Thyroid gland (tissue), 4 donors: ENCODE measurements at regions not wholly inside any gene's neighbourhood (a gene's known extent, or its start where the extent isn't known, plus 50 kb on each side); places are given as distances from the start of the nearest gene placed in this dataset.

Experiments used
- POLR2A ChIP-seq, 2 donors: fragments of 450-650 bp; IDR thresholded peaks; one replicate each; pipeline ENCODE4 v1.6.1; 2017; ENCODE audit warnings: antibody characterized with exemption in 2 of 2, mild to moderate bottlenecking in 2 of 2, moderate library complexity in 1 of 2
- TF ChIP-seq, protein P1 (sequence below), 6 experiments: fragments of 200-600 bp in 3 of 6; fragments of 450-650 bp in 3 of 6; sonication (generic) in 3 of 6; IDR thresholded peaks; one replicate each; pipeline ENCODE4 v1.5.1; 2016 to 2019; ENCODE audit warnings: antibody characterized with exemption in 6 of 6, mild to moderate bottlenecking in 2 of 6, inconsistent platforms in 1 of 6, moderate library complexity in 1 of 6

DNA sequence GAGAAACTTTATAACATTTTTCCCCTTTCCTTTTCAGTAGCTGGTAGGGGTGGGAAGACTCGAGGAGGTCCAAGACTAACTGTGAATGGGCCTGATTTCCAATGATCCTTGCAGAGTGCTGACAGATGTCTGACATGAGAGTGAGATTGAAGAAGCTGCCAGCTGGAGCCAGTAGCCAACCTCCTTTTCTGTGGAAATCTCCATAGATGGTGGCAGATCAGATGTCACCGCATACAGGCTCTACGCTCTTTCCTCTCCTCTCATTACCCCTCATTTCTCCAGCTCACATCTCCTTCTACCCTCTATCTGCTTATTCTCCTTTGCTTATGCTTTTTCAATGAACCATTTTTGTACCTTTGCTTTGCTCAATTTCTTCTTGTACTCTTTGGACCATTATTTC lies 395.2 kb upstream of the TNC start:
- TF ChIP-seq, protein P1, sequence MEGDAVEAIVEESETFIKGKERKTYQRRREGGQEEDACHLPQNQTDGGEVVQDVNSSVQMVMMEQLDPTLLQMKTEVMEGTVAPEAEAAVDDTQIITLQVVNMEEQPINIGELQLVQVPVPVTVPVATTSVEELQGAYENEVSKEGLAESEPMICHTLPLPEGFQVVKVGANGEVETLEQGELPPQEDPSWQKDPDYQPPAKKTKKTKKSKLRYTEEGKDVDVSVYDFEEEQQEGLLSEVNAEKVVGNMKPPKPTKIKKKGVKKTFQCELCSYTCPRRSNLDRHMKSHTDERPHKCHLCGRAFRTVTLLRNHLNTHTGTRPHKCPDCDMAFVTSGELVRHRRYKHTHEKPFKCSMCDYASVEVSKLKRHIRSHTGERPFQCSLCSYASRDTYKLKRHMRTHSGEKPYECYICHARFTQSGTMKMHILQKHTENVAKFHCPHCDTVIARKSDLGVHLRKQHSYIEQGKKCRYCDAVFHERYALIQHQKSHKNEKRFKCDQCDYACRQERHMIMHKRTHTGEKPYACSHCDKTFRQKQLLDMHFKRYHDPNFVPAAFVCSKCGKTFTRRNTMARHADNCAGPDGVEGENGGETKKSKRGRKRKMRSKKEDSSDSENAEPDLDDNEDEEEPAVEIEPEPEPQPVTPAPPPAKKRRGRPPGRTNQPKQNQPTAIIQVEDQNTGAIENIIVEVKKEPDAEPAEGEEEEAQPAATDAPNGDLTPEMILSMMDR (IDR thresholded peaks at IDR 0.05): no peak
- no peak for TF ChIP-seq POLR2A (IDR thresholded peaks at IDR 0.05)
